ENCODE measurements at regions not wholly inside any gene's neighbourhood (a gene's known extent, or its start where the extent isn't known, plus 50 kb on each side); places are given as distances from the start of the nearest gene placed in this dataset.
"Not testable (repeated sequence)": the region's sequence is repeated elsewhere in the genome, so short reads cannot be mapped to it uniquely, and the experiment has no call there.

GRCh38 chr9:67503728-67504369 lies 354.9 kb upstream of the ANKRD20A1 start:
- H3K9me3 ChIP-seq; H3K4me1 ChIP-seq; H3K27ac ChIP-seq; intact Hi-C loops (cut with DNase I); H3K36me3 ChIP-seq; H3K4me3 ChIP-seq; ATAC-seq; DNase-seq; H3K27me3 ChIP-seq: not testable (repeated sequence)
- WGBS (ENCODE audit: insufficient coverage, low coverage, low lambda C conversion rate, missing lambda C conversion rate), result no CpG with 5 or more reads among the region's 2 CpGs

- ATAC-seq; H3K27ac ChIP-seq; H3K9me3 ChIP-seq; DNase-seq; intact Hi-C loops (cut with DNase I); H3K36me3 ChIP-seq; H3K27me3 ChIP-seq; H3K4me3 ChIP-seq; H3K4me1 ChIP-seq: not testable (repeated sequence)
These were observed 366.7 kb upstream of the ANKRD20A1 start for GRCh38 chr9:67492028-67492427.

- H3K36me3 ChIP-seq; H3K9me3 ChIP-seq; ATAC-seq; H3K4me1 ChIP-seq; intact Hi-C loops (cut with DNase I); H3K27me3 ChIP-seq; H3K4me3 ChIP-seq; H3K27ac ChIP-seq; DNase-seq: not testable (repeated sequence)
- WGBS (ENCODE audit: insufficient coverage, low coverage, low lambda C conversion rate, missing lambda C conversion rate), result no CpG with 5 or more reads among the region's 4 CpGs
These were observed 381.3 kb upstream of the ANKRD20A1 start for GRCh38 chr9:67477465-67477864.

- peak in 1 of 4 donors; percentile 47 for ATAC-seq
- H3K27ac ChIP-seq; intact Hi-C loops (cut with DNase I); H3K36me3 ChIP-seq; H3K4me1 ChIP-seq; H3K9me3 ChIP-seq; H3K27me3 ChIP-seq; DNase-seq; H3K4me3 ChIP-seq: not testable (repeated sequence)
- no CpG with 5 or more reads among the region's 5 CpGs for WGBS (ENCODE audit: insufficient coverage, low coverage, low lambda C conversion rate, missing lambda C conversion rate)
These were observed 388.0 kb upstream of the ANKRD20A1 start for GRCh38 chr9:67470739-67471138.

GRCh38 chr9:67468326-67468725 lies 390.4 kb upstream of the ANKRD20A1 start:
- H3K27me3 ChIP-seq; intact Hi-C loops (cut with DNase I); ATAC-seq; H3K4me1 ChIP-seq; H3K4me3 ChIP-seq; DNase-seq; H3K9me3 ChIP-seq; H3K27ac ChIP-seq; H3K36me3 ChIP-seq: not testable (repeated sequence)
- WGBS (ENCODE audit: insufficient coverage, low coverage, low lambda C conversion rate, missing lambda C conversion rate), result no CpG with 5 or more reads among the region's 1 CpG

DNA sequence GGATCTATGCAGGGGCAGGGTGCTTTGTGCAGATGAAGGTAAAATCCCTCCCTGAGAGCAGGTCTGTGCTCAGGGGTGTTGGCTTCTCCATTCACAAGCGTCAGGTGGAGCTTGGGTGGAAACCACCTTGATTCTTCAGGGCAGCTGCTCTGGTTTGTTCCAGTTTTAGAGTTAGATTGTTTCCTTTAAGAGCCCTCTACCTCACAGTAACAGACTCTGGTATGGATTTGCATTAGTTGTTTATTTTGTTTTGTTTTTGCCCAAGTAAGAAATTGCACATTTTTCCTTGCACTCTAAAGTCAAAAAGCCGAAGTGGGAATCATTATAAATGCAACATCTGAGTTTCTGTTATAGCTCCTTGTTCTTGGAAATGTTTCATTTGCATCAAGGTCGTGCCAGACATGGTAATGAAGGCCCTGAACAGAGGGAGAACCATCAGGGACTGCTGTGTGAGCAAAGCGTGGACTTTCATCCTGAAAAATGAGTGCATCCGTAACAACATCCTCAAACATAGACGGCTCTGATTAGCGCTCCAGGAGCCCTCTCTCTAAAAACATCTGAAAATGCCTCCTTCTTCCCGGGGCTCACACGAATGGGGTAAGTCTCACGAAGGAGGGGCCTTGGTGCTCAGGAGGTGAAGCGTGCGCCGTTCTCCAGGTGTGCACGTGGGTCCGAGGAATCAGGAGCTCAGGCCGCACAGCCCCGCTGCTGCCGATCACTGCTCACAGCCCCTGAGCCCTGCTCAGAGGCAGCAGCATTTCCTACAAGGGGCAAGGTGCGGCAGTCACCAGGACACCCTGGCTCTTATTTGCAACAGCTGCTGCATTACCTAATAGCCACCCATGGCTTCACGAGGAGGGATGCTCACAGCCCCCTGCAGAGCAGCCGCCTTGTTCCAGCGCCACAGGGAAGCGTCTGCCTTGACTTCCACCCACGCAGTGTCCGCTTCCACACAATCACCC lies 396.7 kb upstream of the ANKRD20A1 start:
- ATAC-seq; H3K4me1 ChIP-seq; H3K27ac ChIP-seq; H3K4me3 ChIP-seq; H3K27me3 ChIP-seq; H3K9me3 ChIP-seq; intact Hi-C loops (cut with DNase I); DNase-seq; H3K36me3 ChIP-seq: not testable (repeated sequence)
- WGBS (ENCODE audit: insufficient coverage, low coverage, low lambda C conversion rate, missing lambda C conversion rate), result no CpG with 5 or more reads among the region's 25 CpGs

GRCh38 chr9:67452941-67453340 lies 405.8 kb upstream of the ANKRD20A1 start:
- H3K36me3 ChIP-seq; H3K4me1 ChIP-seq; H3K27ac ChIP-seq; ATAC-seq; H3K4me3 ChIP-seq; DNase-seq; intact Hi-C loops (cut with DNase I); H3K27me3 ChIP-seq; H3K9me3 ChIP-seq: not testable (repeated sequence)
- WGBS (ENCODE audit: insufficient coverage, low coverage, low lambda C conversion rate, missing lambda C conversion rate), result no CpG with 5 or more reads among the region's 3 CpGs

GRCh38 chr9:67442313-67442712 lies 416.4 kb upstream of the ANKRD20A1 start:
- H3K4me3 ChIP-seq; ATAC-seq; H3K27ac ChIP-seq; H3K27me3 ChIP-seq; H3K9me3 ChIP-seq; H3K4me1 ChIP-seq; intact Hi-C loops (cut with DNase I); DNase-seq; H3K36me3 ChIP-seq: not testable (repeated sequence)
- WGBS (ENCODE audit: insufficient coverage, low coverage, low lambda C conversion rate, missing lambda C conversion rate), result no CpG with 5 or more reads among the region's 3 CpGs

GRCh38 chr9:67437011-67437410 lies 421.7 kb upstream of the ANKRD20A1 start:
- H3K27ac ChIP-seq; H3K27me3 ChIP-seq; H3K4me3 ChIP-seq; H3K9me3 ChIP-seq; intact Hi-C loops (cut with DNase I); ATAC-seq; DNase-seq; H3K36me3 ChIP-seq; H3K4me1 ChIP-seq: not testable (repeated sequence)
- WGBS (ENCODE audit: insufficient coverage, low coverage, low lambda C conversion rate, missing lambda C conversion rate), result 50% methylated on average over 1 of the region's 3 CpGs

DNA sequence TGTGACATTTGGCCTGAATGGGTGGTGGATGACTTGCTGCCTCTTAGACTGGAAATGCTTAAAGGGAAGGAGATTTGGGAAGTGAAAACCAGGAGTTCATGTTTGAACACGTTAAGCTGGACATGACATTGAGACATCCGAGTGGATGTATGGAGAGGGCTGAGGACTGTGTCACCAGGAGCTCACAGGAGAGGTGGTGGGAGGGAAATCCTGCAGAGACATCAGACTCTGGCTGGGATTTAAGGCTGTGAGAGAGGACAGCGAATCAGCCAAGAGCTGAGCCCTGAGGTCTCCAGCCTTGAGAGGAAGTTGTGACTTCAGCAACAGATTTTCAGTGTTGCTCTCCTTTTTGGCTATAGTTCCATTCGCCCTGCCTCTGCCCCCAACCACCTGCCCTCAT lies 432.5 kb upstream of the SPATA31A3 start:
- H3K27ac ChIP-seq; H3K4me1 ChIP-seq; intact Hi-C loops (cut with DNase I); H3K4me3 ChIP-seq; H3K9me3 ChIP-seq; H3K36me3 ChIP-seq; H3K27me3 ChIP-seq; DNase-seq: not testable (repeated sequence)
- WGBS (ENCODE audit: insufficient coverage, low coverage, low lambda C conversion rate, missing lambda C conversion rate), result no CpG with 5 or more reads among the region's 4 CpGs
- ATAC-seq, result peak in 3 of 4 donors; percentile 31 to 62 (median 57)

DNA sequence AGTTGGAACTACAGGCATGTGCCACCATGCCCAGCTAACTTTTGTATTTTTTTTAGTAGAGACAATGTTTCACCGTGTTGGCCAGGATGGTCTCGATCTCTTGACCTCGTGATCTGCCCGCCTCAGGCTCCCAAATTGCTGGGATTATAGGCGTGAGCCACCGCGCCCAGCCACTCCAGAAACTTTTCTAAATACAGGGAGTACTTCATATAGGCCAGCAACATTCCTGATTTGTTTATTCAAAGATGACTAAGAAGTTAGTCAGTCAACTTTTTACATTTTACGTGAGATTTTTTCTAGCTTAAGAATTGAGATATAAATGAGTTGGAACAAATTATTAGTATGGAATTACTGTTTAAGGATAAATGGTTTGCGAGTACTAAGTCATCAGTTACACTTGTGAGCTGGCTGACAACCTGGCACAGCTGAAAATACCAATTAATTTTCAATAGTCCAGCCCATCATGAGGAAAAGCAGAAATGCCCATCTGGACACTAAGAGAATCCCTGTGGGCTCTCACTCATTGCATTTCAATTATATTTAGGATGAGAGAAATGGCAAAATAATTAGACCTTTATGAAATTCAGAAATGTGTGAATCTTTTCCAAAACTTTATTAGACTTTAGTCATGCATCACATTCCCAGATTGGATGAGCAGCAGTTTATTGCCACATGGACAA lies 430.8 kb upstream of the SPATA31A3 start:
- H3K27ac ChIP-seq; intact Hi-C loops (cut with DNase I); H3K9me3 ChIP-seq; DNase-seq; H3K4me1 ChIP-seq; H3K4me3 ChIP-seq; H3K27me3 ChIP-seq; H3K36me3 ChIP-seq; ATAC-seq: not testable (repeated sequence)
- 52% methylated on average over 1 of the region's 9 CpGs for WGBS (ENCODE audit: insufficient coverage, low coverage, low lambda C conversion rate, missing lambda C conversion rate)
